Dendritic cell treated with granulocyte-macrophage colony-stimulating factor and Interleukin-4, amounts not matched to agents 40 ng/mL and 50 ng/mL, for 4 days (primary cell): ENCODE measurements at regions not wholly inside any gene's neighbourhood (a gene's known extent, or its start where the extent isn't known, plus 50 kb on each side); places are given as distances from the start of the nearest gene placed in this dataset.

Source experiments
- H3K27ac Mint-ChIP-seq: one replicate; pipeline ENCODE4 v1.8.0; 2022; ENCODE audit warnings: mild to moderate bottlenecking, mixed read lengths
- H3K27me3 Mint-ChIP-seq: one replicate; pipeline ENCODE4 v1.8.0; 2022; ENCODE audit warnings: mild to moderate bottlenecking, mixed read lengths
- H3K36me3 Mint-ChIP-seq: one replicate; pipeline ENCODE4 v1.8.0; 2022; ENCODE audit warnings: low read depth, mixed read lengths
- H3K4me1 Mint-ChIP-seq: one replicate; pipeline ENCODE4 v1.8.0; 2022; ENCODE audit warnings: low read depth, mixed read lengths
- H3K4me3 Mint-ChIP-seq: one replicate; pipeline ENCODE4 v1.8.0; 2022; ENCODE audit warnings: mild to moderate bottlenecking, moderate library complexity, mixed read lengths
- H3K9me3 Mint-ChIP-seq: one replicate; pipeline ENCODE4 v1.8.0; 2022; ENCODE audit warnings: mixed read lengths
- intact Hi-C: fragments of 100-400 bp; cut with micrococcal nuclease; formaldehyde crosslinking; loops from one replicate; pipeline ENCODE4 v1.15.0; 2022

- no peak overlapping the region for H3K27ac Mint-ChIP-seq
- intact Hi-C loops = no loop called here
- no peaks in the 10 kb centered on the region for H3K9me3 Mint-ChIP-seq
- H3K27me3 Mint-ChIP-seq = peaks cover 4% of the 10 kb centered on the region
- H3K4me3 Mint-ChIP-seq = no peak overlapping the region
- H3K4me1 Mint-ChIP-seq = no peaks in the 10 kb centered on the region
- H3K36me3 Mint-ChIP-seq = no peaks in the 10 kb centered on the region
Measured at GRCh38 chr4:174040287-174040686, 243.2 kb downstream of the FBXO8 start.

DNA sequence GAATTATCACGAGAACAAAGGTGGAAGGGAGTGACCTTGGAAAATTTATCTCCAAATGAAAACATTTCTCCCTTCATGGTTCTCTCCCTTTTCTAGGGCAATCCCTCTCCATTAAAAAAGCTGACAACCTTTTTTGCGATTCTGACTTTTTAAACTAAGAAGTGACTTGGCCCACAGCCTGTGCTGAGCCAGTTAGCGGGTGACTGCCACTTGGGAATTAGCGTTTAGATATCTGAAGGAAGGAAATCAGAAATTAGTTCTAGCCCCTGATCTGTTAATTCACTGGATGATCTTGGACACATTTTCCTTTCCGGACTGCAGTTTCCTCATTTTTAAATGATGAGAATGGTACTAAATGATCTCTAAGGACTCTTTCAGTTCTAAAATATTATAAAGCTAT is 245.0 kb downstream of the FBXO8 start:
- no peaks in the 10 kb centered on the region for H3K4me1 Mint-ChIP-seq
- peaks cover 3% of the 10 kb centered on the region for H3K27me3 Mint-ChIP-seq
- no peak overlapping the region for H3K27ac Mint-ChIP-seq
- no peak overlapping the region for H3K4me3 Mint-ChIP-seq
- intact Hi-C loops = no loop called here
- H3K9me3 Mint-ChIP-seq = no peaks in the 10 kb centered on the region
- H3K36me3 Mint-ChIP-seq = no peaks in the 10 kb centered on the region

- intact Hi-C loops = no loop called here
- H3K4me3 Mint-ChIP-seq = no peak overlapping the region
- no peaks in the 10 kb centered on the region for H3K27me3 Mint-ChIP-seq
- no peaks in the 10 kb centered on the region for H3K4me1 Mint-ChIP-seq
- no peaks in the 10 kb centered on the region for H3K9me3 Mint-ChIP-seq
- no peak overlapping the region for H3K27ac Mint-ChIP-seq
- H3K36me3 Mint-ChIP-seq = no peaks in the 10 kb centered on the region
Measured at GRCh38 chr4:174037631-174038030, 245.8 kb downstream of the FBXO8 start.

GRCh38 chr4:174037049-174037448 is 246.4 kb downstream of the FBXO8 start:
- no peak overlapping the region for H3K27ac Mint-ChIP-seq
- H3K36me3 Mint-ChIP-seq = no peaks in the 10 kb centered on the region
- no peak overlapping the region for H3K4me3 Mint-ChIP-seq
- intact Hi-C loops = no loop called here
- H3K9me3 Mint-ChIP-seq = no peaks in the 10 kb centered on the region
- no peaks in the 10 kb centered on the region for H3K4me1 Mint-ChIP-seq
- H3K27me3 Mint-ChIP-seq = no peaks in the 10 kb centered on the region

GRCh38 chr4:174036576-174036975 is 246.9 kb downstream of the FBXO8 start:
- Mint-ChIP-seq H3K9me3 (no peaks in the 10 kb centered on the region), H3K4me3 (no peak overlapping the region), H3K36me3 (no peaks in the 10 kb centered on the region), H3K27me3 (no peaks in the 10 kb centered on the region), H3K27ac (no peak overlapping the region), H3K4me1 (no peaks in the 10 kb centered on the region)
- intact Hi-C loops = no loop called here

- H3K9me3 Mint-ChIP-seq = no peaks in the 10 kb centered on the region
- peaks cover 2% of the 10 kb centered on the region for H3K27me3 Mint-ChIP-seq
- H3K4me3 Mint-ChIP-seq = no peak overlapping the region
- H3K27ac Mint-ChIP-seq = no peak overlapping the region
- H3K4me1 Mint-ChIP-seq = no peaks in the 10 kb centered on the region
- intact Hi-C loops = no loop called here
- H3K36me3 Mint-ChIP-seq = no peaks in the 10 kb centered on the region
Measured at GRCh38 chr4:174036111-174036510, 247.4 kb downstream of the FBXO8 start.

DNA sequence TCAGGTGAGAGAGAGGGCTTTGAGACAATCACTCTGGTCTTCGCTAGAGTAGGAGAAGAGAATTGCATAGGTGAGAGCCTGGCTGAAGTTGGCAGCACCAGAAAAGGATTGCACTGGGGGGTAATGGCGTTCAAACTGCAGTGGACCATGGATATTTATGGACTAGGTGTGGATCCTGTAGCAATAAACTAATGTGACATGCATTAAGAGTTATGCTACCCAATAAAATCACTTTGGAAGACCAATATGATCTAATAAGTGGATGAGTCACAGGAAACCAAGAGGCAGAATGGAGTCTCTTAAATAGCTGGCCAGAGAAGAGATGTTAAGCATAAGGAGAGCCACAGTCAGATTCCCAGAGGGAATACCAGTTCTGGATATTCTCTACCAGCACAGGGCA is 259.8 kb downstream of the FBXO8 start:
- H3K27ac Mint-ChIP-seq = no peak overlapping the region
- intact Hi-C loops = no loop called here
- no peak overlapping the region for H3K4me3 Mint-ChIP-seq
- H3K4me1 Mint-ChIP-seq = no peaks in the 10 kb centered on the region
- H3K27me3 Mint-ChIP-seq = peaks cover 8% of the 10 kb centered on the region
- no peaks in the 10 kb centered on the region for H3K36me3 Mint-ChIP-seq
- H3K9me3 Mint-ChIP-seq = no peaks in the 10 kb centered on the region

DNA sequence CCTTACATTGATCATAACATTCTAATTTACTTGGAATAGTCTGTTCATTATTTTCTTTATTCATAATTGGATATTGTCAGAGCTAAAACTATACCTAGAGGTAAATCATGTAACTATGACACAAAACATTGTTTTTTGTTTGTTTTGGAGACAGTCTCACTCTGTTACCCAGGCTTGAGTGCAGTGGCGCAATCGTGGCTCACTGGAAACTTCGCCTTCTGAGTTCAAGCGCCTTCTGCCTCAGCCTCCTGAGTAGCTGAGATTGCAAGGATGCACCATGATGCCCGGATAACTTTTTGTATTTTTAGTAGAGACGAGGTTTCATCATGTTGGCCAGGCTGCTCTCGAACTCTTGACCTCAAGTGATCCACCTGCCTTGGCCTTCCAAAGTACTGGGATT is 265.2 kb downstream of the FBXO8 start:
- no peaks in the 10 kb centered on the region for H3K4me1 Mint-ChIP-seq
- H3K36me3 Mint-ChIP-seq = no peaks in the 10 kb centered on the region
- no peak overlapping the region for H3K4me3 Mint-ChIP-seq
- H3K9me3 Mint-ChIP-seq = no peaks in the 10 kb centered on the region
- H3K27me3 Mint-ChIP-seq = peaks cover 6% of the 10 kb centered on the region
- H3K27ac Mint-ChIP-seq = no peak overlapping the region
- intact Hi-C loops = loop anchor here (10.0 kb wide), 1 partner anchor 297 kb away; no protein-coding TSS in a partner anchor

- Mint-ChIP-seq H3K4me1 (no peaks in the 10 kb centered on the region), H3K4me3 (no peak overlapping the region), H3K9me3 (no peaks in the 10 kb centered on the region), H3K27ac (no peak overlapping the region), H3K36me3 (no peaks in the 10 kb centered on the region), H3K27me3 (peaks cover 8% of the 10 kb centered on the region)
- intact Hi-C loops = loop anchor here (10.0 kb wide), 1 partner anchor 299 kb away; no protein-coding TSS in a partner anchor
Measured at GRCh38 chr4:174016251-174016650, 267.2 kb downstream of the FBXO8 start.

DNA sequence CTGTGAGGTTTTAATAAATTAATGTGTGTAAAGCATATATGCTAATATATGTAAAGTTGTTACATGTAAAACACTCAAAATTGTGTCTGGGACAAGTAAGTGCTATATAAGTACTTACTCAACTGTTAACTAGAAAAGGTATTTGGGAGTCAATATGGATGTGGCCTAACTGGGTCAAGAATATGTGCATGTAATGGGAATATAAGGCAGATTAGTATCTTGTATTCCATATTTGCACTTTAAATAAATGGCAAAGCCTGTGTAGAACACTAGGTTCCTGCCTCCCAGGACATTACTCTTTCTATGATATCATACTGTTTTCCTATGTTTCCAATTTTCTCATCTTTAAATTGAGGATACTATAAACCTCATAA is 270.6 kb downstream of the FBXO8 start:
- H3K36me3 Mint-ChIP-seq = no peaks in the 10 kb centered on the region
- no peak overlapping the region for H3K4me3 Mint-ChIP-seq
- no peak overlapping the region for H3K27ac Mint-ChIP-seq
- H3K9me3 Mint-ChIP-seq = no peaks in the 10 kb centered on the region
- peaks cover 4% of the 10 kb centered on the region for H3K27me3 Mint-ChIP-seq
- no peaks in the 10 kb centered on the region for H3K4me1 Mint-ChIP-seq
- intact Hi-C loops = loop anchor here (10.0 kb wide), 1 partner anchor 302 kb away; no protein-coding TSS in a partner anchor

DNA sequence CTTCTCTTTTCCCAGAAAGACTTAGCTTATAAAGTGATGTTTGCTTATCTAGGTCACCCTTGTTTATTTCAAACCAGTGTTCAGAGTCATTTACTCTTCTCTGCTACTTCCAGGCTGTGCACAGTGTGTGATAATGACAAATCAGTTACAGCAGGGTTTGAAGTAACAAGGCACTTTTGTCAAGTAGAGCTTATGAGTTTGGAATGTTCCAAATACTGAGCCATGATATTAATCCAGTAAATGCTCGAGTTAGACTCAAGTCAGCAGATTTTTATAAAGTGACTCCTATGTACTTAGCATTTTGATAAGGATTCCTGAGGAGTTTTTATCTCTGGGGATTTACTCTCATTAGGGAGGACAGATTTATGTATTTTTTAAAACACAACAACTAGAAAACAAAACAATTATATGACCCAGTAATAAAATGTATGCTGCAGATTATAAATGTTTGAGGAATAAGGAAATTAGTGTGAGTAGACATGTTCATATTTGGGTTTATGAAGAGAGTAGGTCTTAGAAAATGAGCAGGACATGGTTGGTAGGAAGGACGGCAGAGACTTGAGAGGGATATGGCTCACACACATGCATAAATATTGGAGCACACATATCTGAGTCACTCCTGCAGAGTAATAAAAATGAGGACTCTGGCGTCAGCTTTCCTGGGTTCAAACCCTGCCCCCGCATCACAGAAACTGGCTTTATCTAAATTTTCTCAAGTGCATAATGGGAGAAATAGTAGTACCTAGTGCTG is 271.2 kb downstream of the FBXO8 start:
- intact Hi-C loops = loop anchor here (10.0 kb wide), 1 partner anchor 302 kb away; no protein-coding TSS in a partner anchor
- no peak overlapping the region for H3K4me3 Mint-ChIP-seq
- no peak overlapping the region for H3K27ac Mint-ChIP-seq
- H3K36me3 Mint-ChIP-seq = no peaks in the 10 kb centered on the region
- H3K27me3 Mint-ChIP-seq = peaks cover 4% of the 10 kb centered on the region
- no peaks in the 10 kb centered on the region for H3K9me3 Mint-ChIP-seq
- H3K4me1 Mint-ChIP-seq = no peaks in the 10 kb centered on the region

- Mint-ChIP-seq H3K4me3 (no peak overlapping the region), H3K27ac (no peak overlapping the region), H3K27me3 (peaks cover 10% of the 10 kb centered on the region), H3K4me1 (no peaks in the 10 kb centered on the region), H3K36me3 (no peaks in the 10 kb centered on the region), H3K9me3 (no peaks in the 10 kb centered on the region)
- intact Hi-C loops = loop anchor here (10.0 kb wide), 1 partner anchor 304 kb away; no protein-coding TSS in a partner anchor
Measured at GRCh38 chr4:174010547-174010946, 272.9 kb downstream of the FBXO8 start.

DNA sequence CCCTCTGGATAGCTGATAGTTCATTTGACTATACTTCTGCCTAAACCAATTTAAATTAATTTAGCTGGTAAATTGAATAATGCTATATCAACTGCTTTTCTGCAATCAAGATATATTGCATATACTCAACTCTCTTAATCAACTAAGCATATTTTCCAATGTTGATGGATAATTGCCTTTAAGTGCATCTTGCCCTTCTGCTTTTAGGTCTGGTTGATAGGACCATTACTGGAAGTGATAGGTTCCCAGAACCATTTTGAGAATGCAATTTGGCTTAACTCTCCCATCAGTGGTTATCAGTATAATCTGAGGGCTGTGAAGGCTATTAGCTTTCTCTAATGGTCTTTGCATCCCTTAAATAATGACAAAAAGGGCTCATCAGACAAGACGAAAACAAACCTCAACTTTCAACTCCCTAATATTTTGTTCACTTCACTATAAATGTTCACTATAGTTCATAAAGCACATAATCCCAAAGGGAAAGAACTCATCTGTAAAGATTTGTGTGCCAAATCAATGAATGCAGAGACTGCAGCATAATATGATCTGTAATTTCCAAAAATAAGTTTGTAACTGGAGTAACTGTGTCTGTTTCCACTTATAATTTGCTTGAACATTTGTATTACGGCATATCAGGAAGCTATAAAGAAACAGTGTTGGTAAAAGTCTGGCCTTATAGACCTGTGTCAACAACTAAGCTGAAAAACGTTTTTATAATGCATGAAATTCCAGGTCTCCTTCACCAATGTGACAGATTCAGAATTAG is 273.6 kb downstream of the FBXO8 start:
- Mint-ChIP-seq H3K27me3 (peaks cover 12% of the 10 kb centered on the region), H3K36me3 (no peaks in the 10 kb centered on the region), H3K9me3 (no peaks in the 10 kb centered on the region), H3K27ac (no peak overlapping the region), H3K4me3 (no peak overlapping the region), H3K4me1 (no peaks in the 10 kb centered on the region)
- intact Hi-C loops = loop anchor here (2.0 to 10.0 kb wide), 2 partner anchors 109 to 305 kb away; no protein-coding TSS in a partner anchor

DNA sequence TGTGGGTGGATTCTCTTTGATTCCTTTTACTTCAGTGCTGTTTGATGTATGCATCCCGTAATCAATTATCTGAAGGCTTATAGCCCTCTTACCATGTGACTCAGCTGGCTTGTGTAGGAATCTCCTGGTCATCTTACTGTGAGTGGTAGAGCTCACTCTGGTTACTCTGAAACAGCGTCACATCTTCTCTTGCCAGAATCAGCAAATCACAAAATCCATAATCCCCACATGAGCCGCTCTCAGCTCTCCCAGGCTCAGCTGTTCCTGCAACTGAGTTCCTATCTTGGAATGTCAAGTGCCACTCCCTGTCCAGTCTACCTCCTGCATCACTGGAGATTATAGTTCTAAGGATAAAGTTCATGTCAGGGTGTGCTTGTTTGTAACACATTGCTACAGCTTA is 278.0 kb downstream of the FBXO8 start:
- intact Hi-C loops = no loop called here
- no peak overlapping the region for H3K4me3 Mint-ChIP-seq

More for the DNA sequence above, 278.0 kb downstream of the FBXO8 start:
- no peaks in the 10 kb centered on the region for H3K4me1 Mint-ChIP-seq
- H3K27me3 Mint-ChIP-seq = peaks cover 12% of the 10 kb centered on the region
- H3K36me3 Mint-ChIP-seq = no peaks in the 10 kb centered on the region
- H3K27ac Mint-ChIP-seq = no peak overlapping the region
- H3K9me3 Mint-ChIP-seq = no peaks in the 10 kb centered on the region
